ENCODE measurements at regions not wholly inside any gene's neighbourhood (a gene's known extent, or its start where the extent isn't known, plus 50 kb on each side); places are given as distances from the start of the nearest gene placed in this dataset.

DNA sequence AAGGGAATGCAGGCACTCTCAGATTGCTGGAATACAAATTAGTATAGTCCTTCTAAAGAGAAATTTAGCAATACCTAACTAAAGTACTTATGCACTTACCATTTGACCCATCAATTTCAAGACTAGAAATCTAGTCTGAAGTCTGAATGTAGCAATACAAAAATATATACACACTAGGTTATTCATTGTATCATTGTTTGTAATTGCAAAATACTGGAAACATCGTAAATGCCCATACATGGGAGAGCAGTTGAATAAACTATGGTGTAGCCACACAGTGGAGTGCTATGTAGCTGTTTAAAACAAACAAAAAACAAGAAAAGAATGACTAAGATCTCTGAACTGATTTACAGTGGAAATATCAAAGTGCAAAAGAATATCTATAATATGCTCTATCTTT is 346.4 kb downstream of the ZNF674 start:
- TF ChIP-seq POLR2AphosphoS5 (IDR thresholded peaks at IDR 0.05; ENCODE audit: low read depth, low read length) (no peak), POLR2A (IDR thresholded peaks at IDR 0.05; ENCODE audit: low read depth, low read length) (no peak), TAF1 (IDR thresholded peaks at IDR 0.05; ENCODE audit: low read depth, low read length) (no peak), SPI1 (IDR thresholded peaks at IDR 0.05; ENCODE audit: low read depth, low read length) (no peak)
